HEK293T (cell line): ENCODE measurements at regions not wholly inside any gene's neighbourhood (a gene's known extent, or its start where the extent isn't known, plus 50 kb on each side); places are given as distances from the start of the nearest gene placed in this dataset.

ENCODE experiments used
- CTCF ChIA-PET: fragments of 350-600 bp; formaldehyde crosslinking; extraction: SDS; loops from one replicate; lab custom pipeline; 2021; ENCODE audit warnings: antibody characterized with exemption, inconsistent platforms; lab: Yijun Ruan, JAX
- POLR2A ChIA-PET: fragments of 350-600 bp; formaldehyde crosslinking; extraction: SDS; loops from one replicate; lab custom pipeline; 2020; ENCODE audit warnings: antibody characterized with exemption, inconsistent platforms; lab: Yijun Ruan, JAX
- DNase-seq: peaks from one replicate; pipeline ENCODE4 v3.0.0; 2012; ENCODE audit warnings: mixed read lengths; ENCODE audit errors: extremely low spot score
- ARNT ChIP-seq: fragments of 450-650 bp; IDR thresholded peaks from 2 replicates; pipeline ENCODE4 v1.6.1; 2017; ENCODE audit warnings: mild to moderate bottlenecking
- BHLHE40 ChIP-seq: fragments of 450-650 bp; IDR thresholded peaks from 2 replicates; pipeline ENCODE4 v1.6.1; 2016; ENCODE audit warnings: mild to moderate bottlenecking, moderate library complexity, borderline replicate concordance
- CTBP1 ChIP-seq: fragments of 450-650 bp; IDR thresholded peaks from 2 replicates; pipeline ENCODE4 v1.6.1; 2016; ENCODE audit warnings: borderline replicate concordance
- ELF4 ChIP-seq: fragments of 450-650 bp; IDR thresholded peaks from 2 replicates; pipeline ENCODE4 v1.6.1; 2017; ENCODE audit warnings: antibody characterized with exemption
- FOXA1 ChIP-seq: fragments of 450-650 bp; IDR thresholded peaks from 2 replicates; pipeline ENCODE4 v1.6.1; 2016; ENCODE audit warnings: mild to moderate bottlenecking
- FOXK2 ChIP-seq: fragments of 450-650 bp; IDR thresholded peaks from 2 replicates; pipeline ENCODE4 v1.6.1; 2016; ENCODE audit warnings: mild to moderate bottlenecking
- FOXM1 ChIP-seq: fragments of 450-650 bp; IDR thresholded peaks from 2 replicates; pipeline ENCODE4 v1.6.1; 2017; ENCODE audit warnings: mild to moderate bottlenecking, borderline replicate concordance
- HDGF ChIP-seq: fragments of 450-650 bp; IDR thresholded peaks from 2 replicates; pipeline ENCODE4 v1.6.1; 2017; ENCODE audit warnings: antibody characterized with exemption, borderline replicate concordance
- L3MBTL2 ChIP-seq: fragments of 450-650 bp; conservative IDR thresholded peaks from 2 replicates; pipeline ENCODE4 v1.6.1; 2016; ENCODE audit warnings: mild to moderate bottlenecking
- LEF1 ChIP-seq: fragments of 450-650 bp; IDR thresholded peaks from 2 replicates; pipeline ENCODE4 v1.6.1; 2017; ENCODE audit warnings: mild to moderate bottlenecking, borderline replicate concordance
- NFRKB ChIP-seq: fragments of 450-650 bp; IDR thresholded peaks from 2 replicates; pipeline ENCODE4 v1.6.1; 2016; ENCODE audit warnings: mild to moderate bottlenecking, moderate library complexity
- PKNOX1 ChIP-seq: fragments of 450-650 bp; IDR thresholded peaks from 2 replicates; pipeline ENCODE4 v1.6.1; 2016
- SP1 ChIP-seq: fragments of 450-650 bp; IDR thresholded peaks from 2 replicates; pipeline ENCODE4 v1.6.1; 2017
- SUZ12 ChIP-seq: fragments of 450-650 bp; IDR thresholded peaks from 2 replicates; pipeline ENCODE4 v1.6.1; 2016; ENCODE audit warnings: mild to moderate bottlenecking
- TARDBP ChIP-seq: fragments of 450-650 bp; IDR thresholded peaks from 2 replicates; pipeline ENCODE4 v1.6.1; 2016
- ZNF384 ChIP-seq: fragments of 450-650 bp; IDR thresholded peaks from 2 replicates; pipeline ENCODE4 v1.6.1; 2016

- TF ChIP-seq LEF1, result no peak
- TF ChIP-seq TARDBP, result no peak
- TF ChIP-seq PKNOX1, result no peak
- no peak for TF ChIP-seq FOXA1
- no peak for TF ChIP-seq FOXK2
- no peak for TF ChIP-seq NFRKB
- TF ChIP-seq HDGF, result no peak
- no peak for TF ChIP-seq FOXM1
- TF ChIP-seq ELF4, result no peak
- TF ChIP-seq ZNF384, result no peak
- CTCF ChIA-PET, result interaction anchor here (0.6 kb wide), 1 partner anchor 13 kb away, joined by 4 read pairs; no protein-coding TSS in a partner anchor
- POLR2A ChIA-PET, result interaction anchor here (0.8 kb wide), 1 partner anchor 10 kb away, joined by 3 read pairs; no protein-coding TSS in a partner anchor
- DNase-seq, result no peak
These were observed 392.1 kb downstream of the SOX9 start for GRCh38 chr17:72512649-72513556.

- POLR2A ChIA-PET, result interaction anchor here (1.7 kb wide), 1 partner anchor 16 kb away, joined by 4 read pairs; no protein-coding TSS in a partner anchor
- CTCF ChIA-PET, result no interaction called here
- no peak for TF ChIP-seq SUZ12
- no peak for TF ChIP-seq LEF1
- TF ChIP-seq CTBP1, result no peak
- TF ChIP-seq FOXM1, result no peak
- TF ChIP-seq ELF4, result no peak
- no peak for TF ChIP-seq HDGF
- no peak for TF ChIP-seq ARNT
- no peak for TF ChIP-seq FOXA1
- no peak for TF ChIP-seq SP1
- no peak for TF ChIP-seq BHLHE40
- no peak for TF ChIP-seq PKNOX1
- no peak for TF ChIP-seq NFRKB
- TF ChIP-seq TARDBP, result no peak
- no peak for TF ChIP-seq FOXK2
- no peak for TF ChIP-seq ZNF384
- no peak for TF ChIP-seq L3MBTL2
- no peak for DNase-seq
These were observed 393.6 kb downstream of the SOX9 start for GRCh38 chr17:72514321-72514861.

DNA sequence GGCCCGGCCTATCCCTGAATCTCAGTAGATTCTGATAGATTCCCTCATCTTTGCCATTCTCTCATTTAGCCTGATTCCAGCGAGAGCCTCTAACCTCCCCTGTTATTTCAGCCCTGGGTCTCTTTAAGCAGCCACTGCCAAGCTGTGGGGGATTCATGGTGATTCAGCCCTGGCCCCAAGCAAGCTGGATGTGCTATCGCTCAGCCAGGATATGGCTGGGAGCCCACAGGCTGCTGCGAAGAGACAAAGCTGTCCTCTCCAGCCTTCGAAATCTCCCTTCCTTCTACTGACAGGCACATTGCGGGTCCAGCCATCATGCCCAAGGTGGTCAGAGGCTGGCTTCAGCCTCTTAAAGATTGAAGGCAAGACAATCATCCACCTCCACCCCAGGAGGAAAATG lies 394.1 kb downstream of the SOX9 start:
- TF ChIP-seq ZNF384 (no peak), HDGF (no peak), BHLHE40 (no peak), LEF1 (no peak), FOXM1 (no peak), SP1 (no peak), SUZ12 (no peak), PKNOX1 (no peak), L3MBTL2 (no peak), ARNT (no peak)
- ChIA-PET POLR2A (interaction anchor here (1.7 kb wide), 1 partner anchor 17 kb away, joined by 4 read pairs; no protein-coding TSS in a partner anchor), CTCF (interaction anchor here (0.7 kb wide), 1 partner anchor 42 kb away, joined by 3 read pairs; no protein-coding TSS in a partner anchor)
- no peak for DNase-seq

GRCh38 chr17:72515291-72516065 lies 394.7 kb downstream of the SOX9 start:
- ChIA-PET POLR2A (interaction anchor here (1.7 kb wide), 1 partner anchor 17 kb away, joined by 4 read pairs; no protein-coding TSS in a partner anchor), CTCF (interaction anchor here (0.7 kb wide), 1 partner anchor 41 kb away, joined by 3 read pairs; no protein-coding TSS in a partner anchor)
- no peak for DNase-seq
- no peak for TF ChIP-seq ZNF384
- TF ChIP-seq NFRKB, result no peak
- TF ChIP-seq SUZ12, result no peak
- TF ChIP-seq CTBP1, result no peak
- TF ChIP-seq SP1, result no peak
- TF ChIP-seq BHLHE40, result no peak
- no peak for TF ChIP-seq ARNT
- TF ChIP-seq HDGF, result no peak
- TF ChIP-seq ELF4, result no peak
- no peak for TF ChIP-seq FOXA1
- TF ChIP-seq TARDBP, result no peak
- TF ChIP-seq FOXM1, result no peak

DNA sequence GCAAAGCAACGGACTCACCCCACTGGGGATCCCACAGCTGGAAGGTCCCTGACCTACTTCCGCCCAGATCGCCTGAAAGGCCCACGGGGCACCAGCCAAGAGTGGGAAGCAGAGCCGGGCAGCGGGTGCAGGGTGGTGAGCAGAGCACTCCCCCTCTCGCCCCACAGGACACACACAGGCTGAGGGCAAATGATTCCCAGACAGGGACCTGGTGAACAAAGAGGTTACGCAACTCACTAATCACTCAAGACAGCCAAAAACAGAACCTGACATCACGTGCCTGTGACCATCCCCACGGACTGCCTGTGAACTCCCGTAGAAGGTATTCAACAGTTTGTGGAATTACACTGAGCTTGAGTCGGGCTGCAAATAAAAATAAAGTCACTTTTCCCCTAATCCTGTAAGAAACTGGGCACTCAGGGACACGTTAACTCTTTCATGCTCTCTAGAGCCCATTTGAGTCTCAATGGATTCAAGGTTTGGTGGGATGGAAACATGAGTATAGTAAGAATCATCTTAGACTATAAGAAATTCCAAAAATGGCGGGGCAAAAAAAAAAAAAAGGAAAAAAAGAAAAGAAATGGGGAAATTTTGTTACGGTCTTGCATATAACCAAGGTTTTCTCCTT lies 396.1 kb downstream of the SOX9 start:
- TF ChIP-seq FOXA1 (no peak), ZNF384 (no peak), FOXM1 (no peak), LEF1 (no peak), BHLHE40 (no peak), HDGF (no peak), FOXK2 (no peak), CTBP1 (no peak), TARDBP (no peak), SP1 (no peak), PKNOX1 (no peak), NFRKB (no peak), ELF4 (no peak), ARNT (no peak), L3MBTL2 (no peak), SUZ12 (no peak)
- DNase-seq, result no peak
- CTCF ChIA-PET, result no interaction called here
- POLR2A ChIA-PET, result no interaction called here
